ENCODE measurements at regions not wholly inside any gene's neighbourhood (a gene's known extent, or its start where the extent isn't known, plus 50 kb on each side); places are given as distances from the start of the nearest gene placed in this dataset.
A peak's percentile ranks its signal among the peaks of the same experiment; 100 is the strongest.
"Not testable (repeated sequence)": the region's sequence is repeated elsewhere in the genome, so short reads cannot be mapped to it uniquely, and the experiment has no call there.

- DNase-seq: no peak
These were observed 122.0 kb downstream of the SKIDA1 start for GRCh38 chr10:21403256-21404015.

GRCh38 chr10:21402606-21403083 is 122.8 kb downstream of the SKIDA1 start:
- no peak for DNase-seq

- no peak for DNase-seq
These were observed 124.3 kb downstream of the SKIDA1 start for GRCh38 chr10:21401196-21401595.

GRCh38 chr10:21399392-21400035 is 126.0 kb downstream of the SKIDA1 start:
- no peak for DNase-seq

- DNase-seq: no peak
These were observed 126.8 kb downstream of the SKIDA1 start for GRCh38 chr10:21398563-21399231.

- no peak for DNase-seq
These were observed 128.6 kb downstream of the SKIDA1 start for GRCh38 chr10:21396889-21397288.

GRCh38 chr10:21393931-21394330 is 131.6 kb downstream of the SKIDA1 start:
- DNase-seq: no peak

GRCh38 chr10:21388589-21388988 is 136.9 kb downstream of the SKIDA1 start:
- no peak for DNase-seq

GRCh38 chr10:21387868-21388267 is 137.6 kb downstream of the SKIDA1 start:
- no peak for DNase-seq

- no peak for DNase-seq
These were observed 139.4 kb downstream of the SKIDA1 start for GRCh38 chr10:21385996-21386585.

GRCh38 chr10:21385536-21385935 is 139.9 kb downstream of the SKIDA1 start:
- DNase-seq: no peak

- DNase-seq: no peak
These were observed 146.3 kb downstream of the SKIDA1 start for GRCh38 chr10:21379143-21379542.

- DNase-seq: not testable (repeated sequence)
These were observed 150.2 kb downstream of the SKIDA1 start for GRCh38 chr10:21375274-21375673.

- not testable (repeated sequence) for DNase-seq
These were observed 151.6 kb downstream of the SKIDA1 start for GRCh38 chr10:21373881-21374280.

- peak; percentile 35 for DNase-seq
These were observed 152.7 kb downstream of the SKIDA1 start for GRCh38 chr10:21372651-21373410.

GRCh38 chr10:21369697-21370096 is 155.8 kb downstream of the SKIDA1 start:
- no peak for DNase-seq

GRCh38 chr10:21368728-21369425 is 156.6 kb downstream of the SKIDA1 start:
- no peak for DNase-seq

- no peak for DNase-seq
These were observed 157.4 kb downstream of the SKIDA1 start for GRCh38 chr10:21368022-21368582.

GRCh38 chr10:21366108-21366507 is 159.4 kb downstream of the SKIDA1 start:
- DNase-seq: not testable (repeated sequence)

GRCh38 chr10:21364196-21365114 is 161.0 kb downstream of the SKIDA1 start:
- DNase-seq: no peak
